Tibial nerve (tissue), 4 donors: ENCODE measurements at regions not wholly inside any gene's neighbourhood (a gene's known extent, or its start where the extent isn't known, plus 50 kb on each side); places are given as distances from the start of the nearest gene placed in this dataset.
"Not testable (repeated sequence)": the region's sequence is repeated elsewhere in the genome, so short reads cannot be mapped to it uniquely, and the experiment has no call there.

Experiments
- DNase-seq, 2 donors: peaks; one replicate each; pipeline ENCODE4 v3.0.0-alpha.2; 2019; ENCODE audit warnings: low spot score in 2 of 2
- H3K27ac ChIP-seq, 4 donors: fragments of 200-600 bp; sonication (generic) in 3 of 4; one replicate each; pipeline ENCODE4 v1.5.1; 2017 to 2019; ENCODE audit warnings: mild to moderate bottlenecking in 1 of 4
- H3K27me3 ChIP-seq, 2 donors: fragments of 200-600 bp; sonication (generic) in 1 of 2; one replicate each; pipeline versions ENCODE4 v1.5.1 to v1.6.0; 2017 to 2019
- H3K36me3 ChIP-seq, 3 donors: fragments of 200-600 bp; sonication (generic); one replicate each; pipeline ENCODE4 v1.5.1; 2018 to 2019
- H3K4me1 ChIP-seq, 4 donors: fragments of 200-600 bp; sonication (generic) in 3 of 4; one replicate each; pipeline ENCODE4 v1.5.1; 2017 to 2019
- H3K4me3 ChIP-seq, 4 donors: fragments of 200-600 bp; sonication (generic) in 3 of 4; one replicate each; pipeline ENCODE4 v1.5.1; 2017 to 2019; ENCODE audit warnings: mild to moderate bottlenecking in 1 of 4, moderate library complexity in 1 of 4
- H3K9me3 ChIP-seq, 4 donors: fragments of 200-600 bp; sonication (generic) in 3 of 4; one replicate each; pipeline ENCODE4 v1.5.1; 2017 to 2019
- EP300 ChIP-seq, 2 donors: sonication (generic); formaldehyde crosslinking; IDR thresholded peaks; one replicate each; pipeline ENCODE4 v1.6.1; 2017; ENCODE audit warnings: antibody characterized with exemption in 2 of 2, mild to moderate bottlenecking in 1 of 2
- POLR2A ChIP-seq, 2 donors: fragments of 450-650 bp; IDR thresholded peaks; one replicate each; pipeline ENCODE4 v1.6.1; 2017; ENCODE audit warnings: antibody characterized with exemption in 2 of 2, mild to moderate bottlenecking in 2 of 2, moderate library complexity in 2 of 2
- WGBS, 2 donors: methylation state at CpG; one replicate each; pipeline ENCODE4 v1.1.5; 2018; 5-methylcytosine and 5-hydroxymethylcytosine counted together
- TF ChIP-seq, protein P1 (sequence below), 5 experiments: fragments of 200-600 bp in 3 of 5; fragments of 450-650 bp in 2 of 5; sonication (generic) in 3 of 5; IDR thresholded peaks; one replicate each; pipeline ENCODE4 v1.5.1; 2016 to 2019; ENCODE audit warnings: antibody characterized with exemption in 5 of 5, mild to moderate bottlenecking in 3 of 5, moderate library complexity in 2 of 5

DNA sequence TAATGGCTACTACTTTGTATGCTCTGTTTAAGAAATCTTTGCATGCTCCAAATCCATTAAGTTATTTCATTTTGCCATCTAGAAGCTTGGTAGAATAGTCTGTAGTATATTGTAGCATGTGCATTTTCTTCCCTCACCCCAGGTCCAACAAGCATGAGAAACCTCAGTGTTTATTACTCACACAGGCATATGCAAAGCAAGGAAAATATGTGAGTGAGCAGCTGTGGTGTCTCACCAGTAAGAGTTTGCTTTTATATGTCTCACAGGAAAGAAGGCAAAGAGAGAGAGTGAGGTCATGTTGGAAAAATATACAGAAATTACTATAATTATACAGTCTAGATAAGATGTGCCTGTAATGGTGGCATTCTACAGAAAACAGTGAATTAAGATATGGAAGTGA, 312.5 kb downstream of the C3orf38 start:
- no peaks in the 10 kb centered on the region for H3K36me3 ChIP-seq
- no peaks in the 10 kb centered on the region for H3K27me3 ChIP-seq
- H3K9me3 ChIP-seq = no peaks in the 10 kb centered on the region
- no peak overlapping the region for H3K4me3 ChIP-seq
- DNase-seq = no peak
- H3K4me1 ChIP-seq = no peaks in the 10 kb centered on the region
- H3K27ac ChIP-seq = no peak overlapping the region
- TF ChIP-seq EP300 (IDR thresholded peaks at IDR 0.05) = no peak

- Histone ChIP-seq H3K4me1 (no peaks in the 10 kb centered on the region), H3K36me3 (no peaks in the 10 kb centered on the region), H3K9me3 (peaks cover 0 to 4% (median 0%) of the 10 kb centered on the region in 4 donors), H3K27me3 (no peaks in the 10 kb centered on the region), H3K4me3 (no peak overlapping the region), H3K27ac (no peak overlapping the region)
- WGBS, 2 donors = 81 to 84% methylated on average over 5 of the region's 5 CpGs
- no peak for TF ChIP-seq POLR2A (IDR thresholded peaks at IDR 0.05)
- TF ChIP-seq, protein P1, sequence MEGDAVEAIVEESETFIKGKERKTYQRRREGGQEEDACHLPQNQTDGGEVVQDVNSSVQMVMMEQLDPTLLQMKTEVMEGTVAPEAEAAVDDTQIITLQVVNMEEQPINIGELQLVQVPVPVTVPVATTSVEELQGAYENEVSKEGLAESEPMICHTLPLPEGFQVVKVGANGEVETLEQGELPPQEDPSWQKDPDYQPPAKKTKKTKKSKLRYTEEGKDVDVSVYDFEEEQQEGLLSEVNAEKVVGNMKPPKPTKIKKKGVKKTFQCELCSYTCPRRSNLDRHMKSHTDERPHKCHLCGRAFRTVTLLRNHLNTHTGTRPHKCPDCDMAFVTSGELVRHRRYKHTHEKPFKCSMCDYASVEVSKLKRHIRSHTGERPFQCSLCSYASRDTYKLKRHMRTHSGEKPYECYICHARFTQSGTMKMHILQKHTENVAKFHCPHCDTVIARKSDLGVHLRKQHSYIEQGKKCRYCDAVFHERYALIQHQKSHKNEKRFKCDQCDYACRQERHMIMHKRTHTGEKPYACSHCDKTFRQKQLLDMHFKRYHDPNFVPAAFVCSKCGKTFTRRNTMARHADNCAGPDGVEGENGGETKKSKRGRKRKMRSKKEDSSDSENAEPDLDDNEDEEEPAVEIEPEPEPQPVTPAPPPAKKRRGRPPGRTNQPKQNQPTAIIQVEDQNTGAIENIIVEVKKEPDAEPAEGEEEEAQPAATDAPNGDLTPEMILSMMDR (IDR thresholded peaks at IDR 0.05) = no peak
- no peak for DNase-seq
These were observed 317.4 kb downstream of the C3orf38 start for GRCh38 chr3:88467191-88467590.

DNA sequence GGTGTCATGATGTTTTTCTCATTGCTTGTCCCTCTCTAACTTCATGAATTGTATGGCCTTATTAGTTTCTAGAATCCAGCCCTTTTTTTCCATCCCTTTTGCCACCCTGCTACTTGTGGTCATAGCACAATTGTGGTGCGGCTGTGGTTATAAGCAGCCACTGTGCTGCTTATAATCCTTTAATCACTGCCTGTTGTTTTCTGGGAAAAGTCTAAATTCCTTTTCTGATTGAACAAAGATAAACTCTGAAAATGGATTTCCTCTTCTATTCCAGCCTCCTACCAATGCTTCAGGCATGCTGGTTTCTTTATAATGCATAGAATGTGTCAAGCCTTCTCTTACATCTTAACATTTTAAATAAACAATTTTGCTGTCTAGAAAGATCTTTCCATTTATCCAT, 319.5 kb downstream of the C3orf38 start:
- WGBS, 2 donors = 73 to 77% methylated on average over 1 of the region's 1 CpG
- DNase-seq = no peak
- no peak for TF ChIP-seq POLR2A (IDR thresholded peaks at IDR 0.05)
- TF ChIP-seq EP300 (IDR thresholded peaks at IDR 0.05) = no peak
- TF ChIP-seq, protein P1 (IDR thresholded peaks at IDR 0.05) = no peak

DNA sequence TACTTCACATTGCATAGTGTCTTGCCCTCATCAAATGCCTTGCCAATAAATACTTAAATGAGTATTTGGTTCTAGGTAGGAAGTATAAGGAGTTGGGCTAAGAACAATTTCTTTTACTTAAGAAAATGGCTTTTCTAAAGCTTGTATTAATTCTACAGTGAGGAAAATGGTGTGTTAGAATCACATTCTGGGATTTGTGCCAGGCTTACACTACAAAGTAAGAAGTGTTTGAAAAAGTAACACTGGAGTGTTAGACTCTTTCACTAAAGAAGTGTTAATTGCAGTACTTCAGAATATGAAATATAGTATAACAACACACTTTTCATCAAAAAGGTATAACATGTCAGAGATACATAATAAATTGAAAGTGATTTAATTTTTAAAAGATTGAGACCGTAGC, 328.7 kb downstream of the C3orf38 start:
- H3K36me3 ChIP-seq = no peaks in the 10 kb centered on the region
- TF ChIP-seq POLR2A (IDR thresholded peaks at IDR 0.05) (no peak), EP300 (IDR thresholded peaks at IDR 0.05) (no peak)
- TF ChIP-seq, protein P1 (IDR thresholded peaks at IDR 0.05) = no peak
- no peak overlapping the region for H3K4me3 ChIP-seq
- H3K9me3 ChIP-seq = peaks cover 0 to 3% (median 0%) of the 10 kb centered on the region in 4 donors
- H3K27ac ChIP-seq = no peak overlapping the region
- 20 to 45% methylated on average over 1 of the region's 1 CpG for WGBS, 2 donors
- no peaks in the 10 kb centered on the region for H3K27me3 ChIP-seq
- no peaks in the 10 kb centered on the region for H3K4me1 ChIP-seq
- DNase-seq = no peak

More for the DNA sequence above, 319.5 kb downstream of the C3orf38 start:
- Histone ChIP-seq H3K4me3 (no peak overlapping the region), H3K36me3 (no peaks in the 10 kb centered on the region), H3K4me1 (no peaks in the 10 kb centered on the region), H3K27me3 (no peaks in the 10 kb centered on the region), H3K9me3 (peaks cover 0 to 6% (median 0%) of the 10 kb centered on the region in 4 donors), H3K27ac (no peak overlapping the region)

DNA sequence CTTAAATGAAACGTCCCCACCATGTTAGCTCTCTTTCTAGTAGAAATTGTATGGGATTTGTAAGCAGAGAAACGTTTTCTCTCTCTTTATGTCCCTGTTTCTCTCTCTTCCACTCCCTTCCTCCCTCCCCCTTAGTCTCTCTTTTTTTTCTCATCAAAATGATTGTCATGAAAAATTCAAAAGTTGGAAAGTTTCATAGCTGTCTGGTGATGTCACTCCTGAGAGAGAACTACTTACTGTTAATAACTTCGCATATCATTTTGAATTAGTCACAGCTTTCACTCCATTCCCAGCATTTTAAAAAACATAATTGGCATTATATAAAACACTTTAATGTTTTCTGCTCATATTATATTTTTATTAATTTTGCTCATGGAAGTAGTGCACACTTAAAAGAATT, 331.1 kb downstream of the C3orf38 start:
- H3K4me1 ChIP-seq = no peaks in the 10 kb centered on the region
- no peaks in the 10 kb centered on the region for H3K27me3 ChIP-seq
- H3K9me3 ChIP-seq = no peaks in the 10 kb centered on the region
- WGBS, 2 donors = 44 to 46% methylated on average over 3 of the region's 3 CpGs
- no peak for TF ChIP-seq POLR2A (IDR thresholded peaks at IDR 0.05)
- TF ChIP-seq EP300 (IDR thresholded peaks at IDR 0.05) = no peak
- TF ChIP-seq, protein P1 (IDR thresholded peaks at IDR 0.05) = no peak
- no peak overlapping the region for H3K27ac ChIP-seq
- DNase-seq = no peak
- H3K36me3 ChIP-seq = no peaks in the 10 kb centered on the region
- H3K4me3 ChIP-seq = no peak overlapping the region

GRCh38 chr3:88485001-88485400, 335.2 kb downstream of the C3orf38 start:
- Histone ChIP-seq H3K27me3 (no peaks in the 10 kb centered on the region), H3K36me3 (no peaks in the 10 kb centered on the region), H3K27ac (no peak overlapping the region), H3K4me3 (no peak overlapping the region), H3K4me1 (no peaks in the 10 kb centered on the region), H3K9me3 (no peaks in the 10 kb centered on the region)
- no peak for DNase-seq
- TF ChIP-seq, protein P1 (IDR thresholded peaks at IDR 0.05) = no peak
- TF ChIP-seq EP300 (IDR thresholded peaks at IDR 0.05) (no peak), POLR2A (IDR thresholded peaks at IDR 0.05) (no peak)

DNA sequence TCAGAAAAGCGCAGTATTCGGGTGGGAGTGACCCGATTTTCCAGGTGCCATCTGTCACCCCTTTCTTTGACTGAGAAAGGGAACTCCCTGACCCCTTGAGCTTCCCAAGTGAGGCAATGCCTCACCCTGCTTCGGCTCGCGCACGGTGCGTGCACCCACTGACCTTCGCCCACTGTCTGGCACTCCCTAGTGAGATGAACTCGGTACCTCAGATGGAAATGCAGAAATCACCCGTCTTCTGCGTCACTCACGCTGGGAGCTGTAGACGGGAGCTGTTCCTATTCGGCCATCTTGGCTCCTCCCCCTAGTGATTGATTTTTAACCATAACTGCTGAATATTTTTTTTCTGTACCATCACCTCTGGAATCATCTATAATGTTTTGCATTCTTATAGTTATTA, 359.1 kb downstream of the C3orf38 start:
- H3K27ac ChIP-seq, H3K36me3 ChIP-seq, H3K9me3 ChIP-seq, H3K4me3 ChIP-seq, DNase-seq, H3K27me3 ChIP-seq, H3K4me1 ChIP-seq: not testable (repeated sequence)
- WGBS, 2 donors = 90 to 99% methylated on average over 15 of the region's 15 CpGs
